K562 (cell line): ENCODE measurements at regions not wholly inside any gene's neighbourhood (a gene's known extent, or its start where the extent isn't known, plus 50 kb on each side); places are given as distances from the start of the nearest gene placed in this dataset.
A peak's percentile ranks its signal among the peaks of the same experiment; 100 is the strongest.

Experiments used
- ATAC-seq: fragments of 200-7000 bp; cut with Tn5 transposase; 3 replicates; pipeline ENCODE4 v1.9.1; 2020; ENCODE audit warnings: moderate library complexity
- BruUV-seq: library from RNA; stranded (reverse); fragments of 400-500 nt; replicated peaks from 2 replicates; lab custom pipeline; 2021; lab: Mats Ljungman, UMichigan
- CTCF ChIA-PET: fragments of 300-600 bp; formaldehyde crosslinking; extraction: SDS; loops from one replicate; lab custom pipeline; 2021; ENCODE audit warnings: low intra/inter-chr PET ratio; lab: Yijun Ruan, JAX
- POLR2A ChIA-PET: fragments of 300-600, 350-650 bp; sonication (Branson Sonifier 250); formaldehyde crosslinking; extraction: SDS; loops from one replicate; lab custom pipeline; 2021; ENCODE audit warnings: antibody characterized with exemption, inconsistent platforms; lab: Yijun Ruan, JAX
- DNase-seq, 4 experiments: peaks; one replicate each; pipeline versions ENCODE4 v3.0.0 to v3.0.0-alpha.2; 2011 to 2018; ENCODE audit warnings: low spot score in 3 of 4, mixed read lengths in 3 of 4; ENCODE audit errors: extremely low read depth in 1 of 4
- FAIRE-seq: peaks from 2 replicates; lab custom pipeline; 2011; peaks lifted over from hg19 to GRCh38; lab: Jason Lieb, UNC
- H2AFZ ChIP-seq: 2 replicates; pipeline ENCODE4 v1.6.0; 2011; ENCODE audit warnings: low read depth, low read length, control low read depth, inconsistent platforms
- H3K27ac ChIP-seq: fragments of 200-600 bp; 3 replicates; pipeline ENCODE4 v1.8.0; 2011; ENCODE audit warnings: low read depth, mild to moderate bottlenecking, control low read depth, inconsistent platforms, low read length, moderate library complexity, mixed read lengths; ENCODE audit errors: extremely low read depth
- H3K27me3 ChIP-seq, 2 experiments: fragments of 300-600 bp in 1 of 2; 2 replicates in 1 of 2; 3 replicates in 1 of 2; pipeline versions ENCODE4 v1.6.0 to v1.8.0; 2011; ENCODE audit warnings: inconsistent platforms in 2 of 2, low read length in 2 of 2, mild to moderate bottlenecking in 1 of 2, mixed read lengths in 1 of 2, moderate library complexity in 1 of 2; ENCODE audit not compliant: control insufficient read depth in 2 of 2, insufficient read depth in 2 of 2
- H3K36me3 ChIP-seq: fragments of 300-600 bp; 3 replicates; pipeline ENCODE4 v1.8.0; 2011; ENCODE audit warnings: mild to moderate bottlenecking, low read length, inconsistent platforms; ENCODE audit not compliant: control insufficient read depth, insufficient read depth
- H3K4me1 ChIP-seq, 2 experiments: fragments of 200-600 bp in 1 of 2; replicated peaks in 1 of 2; 2 replicates in 1 of 2; 3 replicates in 1 of 2; pipeline versions ENCODE4 v1.5.1 to v1.8.0; 2011; ENCODE audit warnings: inconsistent platforms in 2 of 2, low read length in 2 of 2, mild to moderate bottlenecking in 1 of 2, mixed read lengths in 1 of 2, moderate library complexity in 1 of 2; ENCODE audit not compliant: control insufficient read depth in 2 of 2, insufficient read depth in 2 of 2
- H3K4me2 ChIP-seq: 2 replicates; pipeline ENCODE4 v1.6.1; 2011; ENCODE audit warnings: low read length, control low read depth, inconsistent platforms, mixed read lengths; ENCODE audit not compliant: insufficient read depth
- H3K4me3 ChIP-seq: fragments of 200-600 bp; sonication (generic), shearing (Covaris generic); 2 replicates; pipeline ENCODE4 v1.5.1; 2016; ENCODE audit warnings: control low read depth, inconsistent platforms
- H3K79me2 ChIP-seq: fragments of 200-600 bp; 3 replicates; pipeline ENCODE4 v1.8.0; 2011; ENCODE audit warnings: low read length, inconsistent platforms; ENCODE audit not compliant: control insufficient read depth, insufficient read depth
- H3K9ac ChIP-seq, 2 experiments: 2 replicates each; pipeline versions ENCODE4 v1.6.0 to v1.6.1; 2011; ENCODE audit warnings: low read depth in 2 of 2, low read length in 2 of 2, control low read depth in 1 of 2, inconsistent platforms in 1 of 2, mild to moderate bottlenecking in 1 of 2, mixed read lengths in 1 of 2; ENCODE audit not compliant: insufficient read depth in 1 of 2
- H3K9me1 ChIP-seq: one replicate; pipeline ENCODE4 v1.6.0; 2011; ENCODE audit warnings: inconsistent platforms, mild to moderate bottlenecking, low read length, moderate library complexity; ENCODE audit not compliant: control insufficient read depth, insufficient read depth
- H3K9me3 ChIP-seq: replicated peaks from 2 replicates; pipeline ENCODE4 v1.5.1; 2011; ENCODE audit warnings: low read depth, low read length, inconsistent platforms; ENCODE audit not compliant: control insufficient read depth, insufficient read depth
- H4K20me1 ChIP-seq: replicated peaks from 2 replicates; pipeline ENCODE4 v1.6.1; 2011; ENCODE audit warnings: low read length, inconsistent platforms, mixed read lengths; ENCODE audit not compliant: control insufficient read depth, insufficient read depth
- CBX2 ChIP-seq: fragments of 200-600 bp; sonication (generic); IDR thresholded peaks from one replicate; pipeline ENCODE4 v1.6.1; 2012; ENCODE audit warnings: mild to moderate bottlenecking, low read length, inconsistent platforms; ENCODE audit not compliant: insufficient read depth, poor library complexity, severe bottlenecking
- CLOCK ChIP-seq: fragments of 250-450 bp; sonication (Bioruptor Pico); IDR thresholded peaks from 2 replicates; pipeline ENCODE4 v1.4.0; 2020; ENCODE audit warnings: mild to moderate bottlenecking, moderate library complexity, borderline replicate concordance
- CREM ChIP-seq: IDR thresholded peaks from 2 replicates; pipeline ENCODE4 v1.6.1; 2014; ENCODE audit warnings: antibody characterized with exemption, low read depth
- FOS ChIP-seq: IDR thresholded peaks from 3 replicates; pipeline ENCODE4 v1.6.1; 2011; ENCODE audit not compliant: insufficient read length; ENCODE audit errors: extremely low read depth
- MYC ChIP-seq, 2 experiments: fragments of 250-450 bp in 1 of 2; sonication (Bioruptor Pico) in 1 of 2; IDR thresholded peaks; 2 replicates each; pipeline versions ENCODE4 v1.5.1 to v1.6.1; 2012 to 2021; ENCODE audit warnings: low read depth in 2 of 2, borderline replicate concordance in 1 of 2, improper control_type of control experiment in 1 of 2, low read length in 1 of 2, mild to moderate bottlenecking in 1 of 2, moderate library complexity in 1 of 2
- RAD21 ChIP-seq, 2 experiments: fragments of 250-450 bp in 1 of 2; fragments of 450-650 bp in 1 of 2; sonication (Bioruptor Pico) in 1 of 2; formaldehyde crosslinking in 1 of 2; IDR thresholded peaks in 1 of 2; conservative IDR thresholded peaks in 1 of 2; 2 replicates each; pipeline versions ENCODE4 v1.4.0 to v1.8.0; 2020 to 2022; ENCODE audit warnings: mild to moderate bottlenecking in 2 of 2, moderate library complexity in 1 of 2
- REST ChIP-seq, 2 experiments: fragments of 450-650 bp; formaldehyde crosslinking in 1 of 2; IDR thresholded peaks; 2 replicates each; pipeline versions ENCODE4 v1.4.0 to v1.6.1; 2014 to 2020; ENCODE audit warnings: mild to moderate bottlenecking in 2 of 2, borderline replicate concordance in 1 of 2, low read depth in 1 of 2
- SAFB ChIP-seq: fragments of 200-400 bp; formaldehyde crosslinking; IDR thresholded peaks from 2 replicates; pipeline ENCODE4 v1.6.1; 2017; ENCODE audit warnings: low read depth, low read length, borderline replicate concordance
- SMAD2 ChIP-seq: fragments of 150-350 bp; IDR thresholded peaks from 2 replicates; pipeline ENCODE4 v1.6.1; 2014; ENCODE audit warnings: low read depth, mild to moderate bottlenecking, low read length
- TSC22D4 ChIP-seq: fragments of 450-650 bp; IDR thresholded peaks from 2 replicates; pipeline ENCODE4 v1.6.1; 2016; ENCODE audit warnings: missing genetic modification characterization, missing biosample characterization, control low read depth
- WGBS: fragments of 100-300 bp; shearing (Covaris generic); methylation state at CpG from one replicate; pipeline ENCODE4 v1.1.6; 2016; ENCODE audit warnings: low coverage, mixed read lengths; ENCODE audit not compliant: insufficient coverage; ENCODE audit errors: missing lambda C conversion rate; 5-methylcytosine and 5-hydroxymethylcytosine counted together
- in situ Hi-C: fragments of 300-500 bp; cut with MboI; formaldehyde crosslinking; loops from 4 replicates; pipeline ENCODE4 v1.15.0; 2018; ENCODE audit warnings: inconsistent platforms, mixed read lengths
- intact Hi-C: fragments of 100-400 bp; cut with micrococcal nuclease; formaldehyde crosslinking; loops from 2 replicates; pipeline ENCODE4 v1.14.2; 2022

- Histone ChIP-seq H3K9me1 (no peaks in the 10 kb centered on the region), H3K4me3 (no peak overlapping the region), H3K27ac (no peak overlapping the region), H3K4me1 (no peaks in the 10 kb centered on the region), H3K9me3 (no peaks in the 10 kb centered on the region), H3K36me3 (no peaks in the 10 kb centered on the region), H3K4me2 (no peak overlapping the region), H4K20me1 (no peaks in the 10 kb centered on the region), H3K79me2 (no peaks in the 10 kb centered on the region), H3K27me3 (no peaks in the 10 kb centered on the region), H2AFZ (no peak overlapping the region), H3K9ac (no peak overlapping the region)
- no peak for FAIRE-seq
- BruUV-seq = no TSS peak
- no peak for TF ChIP-seq CLOCK (CRISPR knock-in tag)
- no peak for TF ChIP-seq MYC (IDR thresholded peaks at IDR 0.05; ENCODE audit: low read depth, low read length)
- no peak for TF ChIP-seq MYC (CRISPR knock-in tag; IDR thresholded peaks at IDR 0.05; ENCODE audit: borderline replicate concordance, low read depth)
- TF ChIP-seq CBX2 = no peak
- no peak for TF ChIP-seq RAD21 (CRISPR knock-in tag; conservative IDR thresholded peaks at IDR 0.05 in 1 of 2, IDR thresholded peaks at IDR 0.05 in 1 of 2)
- no peak for TF ChIP-seq SMAD2
- TF ChIP-seq FOS = no peak
- TF ChIP-seq TSC22D4 = no peak
- TF ChIP-seq CREM = no peak
- TF ChIP-seq SAFB = no peak
- TF ChIP-seq REST (IDR thresholded peaks at IDR 0.05; ENCODE audit: borderline replicate concordance) = no peak
- no peak for TF ChIP-seq REST (CRISPR knock-in tag; IDR thresholded peaks at IDR 0.05; ENCODE audit: low read depth)
- POLR2A ChIA-PET = no interaction called here
- in situ Hi-C loops = no loop called here
- intact Hi-C loops = no loop called here
- 2% methylated on average over 7 of the region's 10 CpGs for WGBS
- ATAC-seq = no peak
- CTCF ChIA-PET = no interaction called here
- DNase-seq = peak in 2 of 4 experiments; percentile 0
These were observed 391.6 kb downstream of the TMEM121 start for GRCh38 chr14:105917933-105918436.
